ENCODE measurements at regions not wholly inside any gene's neighbourhood (a gene's known extent, or its start where the extent isn't known, plus 50 kb on each side); places are given as distances from the start of the nearest gene placed in this dataset.

GRCh38 chr5:57917004-57917403 lies 434.4 kb upstream of the ACTBL2 start:
- H3K27ac Mint-ChIP-seq = no peak overlapping the region
- H3K4me2 ChIP-seq (replicated peaks; ENCODE audit: low read depth, low read length, poor library complexity, severe bottlenecking) = no peak overlapping the region
- no peak for TF ChIP-seq EZH2 (IDR thresholded peaks at IDR 0.05; ENCODE audit: borderline replicate concordance, insufficient read depth, low read depth, low read length, poor library complexity, severe bottlenecking)
- no peak for TF ChIP-seq CTCF (IDR thresholded peaks at IDR 0.05)
- H3K27me3 ChIP-seq (replicated peaks in 1 of 4; ENCODE audit: control extremely low read depth in 1 of 4, control insufficient read depth in 3 of 4, insufficient read depth in 4 of 4, low read length in 3 of 4) = no peaks in the 10 kb centered on the region
- no peak overlapping the region for H3K27ac ChIP-seq (ENCODE audit: low read length in 2 of 2)
- H4K20me1 ChIP-seq (ENCODE audit: control insufficient read depth, insufficient read depth, low read length, poor library complexity, severe bottlenecking) = no peaks in the 10 kb centered on the region
- H3K27me3 Mint-ChIP-seq = peaks cover 1% of the 10 kb centered on the region
- H3K4me3 ChIP-seq (ENCODE audit: control extremely low read depth in 1 of 5, extremely low read depth in 1 of 5, insufficient read depth in 1 of 5, low read depth in 2 of 5, low read length in 4 of 5) = no peak overlapping the region
- no CpG with 5 or more reads among the region's 2 CpGs for WGBS (ENCODE audit: insufficient coverage)
- no peaks in the 10 kb centered on the region for H3K9me3 Mint-ChIP-seq (ENCODE audit: insufficient read depth)
- H2AFZ ChIP-seq (ENCODE audit: insufficient read depth, low read depth, low read length, poor library complexity, severe bottlenecking) = no peak overlapping the region
- no peaks in the 10 kb centered on the region for H3K9me3 ChIP-seq (ENCODE audit: control extremely low read depth in 1 of 3, control insufficient read depth in 2 of 3, insufficient read depth in 1 of 3, low read length in 2 of 3)
- H3K4me3 Mint-ChIP-seq = no peak overlapping the region
- H3K36me3 ChIP-seq (replicated peaks in 1 of 2; ENCODE audit: control extremely low read depth in 1 of 2, control insufficient read depth in 1 of 2, extremely low read depth in 1 of 2, insufficient read depth in 2 of 2, low read length in 1 of 2) = no peaks in the 10 kb centered on the region
- H3K9ac ChIP-seq (ENCODE audit: low read length) = no peak overlapping the region
- H3K4me1 ChIP-seq (ENCODE audit: control insufficient read depth in 2 of 2, insufficient read depth in 2 of 2, low read length in 2 of 2) = no peaks in the 10 kb centered on the region
- CTCF ChIA-PET = no interaction called here
- ATAC-seq (ENCODE audit: low read depth) (no peak), DNase-seq (no peak)
- intact Hi-C loops (cut with micrococcal nuclease) = no loop called here
- POLR2A ChIA-PET = no interaction called here
- H3K4me1 Mint-ChIP-seq = no peaks in the 10 kb centered on the region
- H3K79me2 ChIP-seq (ENCODE audit: control insufficient read depth, insufficient read depth, low read length) = no peaks in the 10 kb centered on the region

- Mint-ChIP-seq H3K4me1 (no peaks in the 10 kb centered on the region), H3K4me3 (no peak overlapping the region), H3K27me3 (no peaks in the 10 kb centered on the region), H3K27ac (no peak overlapping the region), H3K9me3 (ENCODE audit: insufficient read depth) (no peaks in the 10 kb centered on the region)
- ATAC-seq (ENCODE audit: low read depth) (no peak), DNase-seq (no peak)
- Histone ChIP-seq H2AFZ (ENCODE audit: insufficient read depth, low read depth, low read length, poor library complexity, severe bottlenecking) (no peak overlapping the region), H3K36me3 (replicated peaks in 1 of 2; ENCODE audit: control extremely low read depth in 1 of 2, control insufficient read depth in 1 of 2, extremely low read depth in 1 of 2, insufficient read depth in 2 of 2, low read length in 1 of 2) (no peaks in the 10 kb centered on the region), H3K9ac (ENCODE audit: low read length) (no peak overlapping the region), H4K20me1 (ENCODE audit: control insufficient read depth, insufficient read depth, low read length, poor library complexity, severe bottlenecking) (no peaks in the 10 kb centered on the region), H3K4me3 (ENCODE audit: control extremely low read depth in 1 of 5, extremely low read depth in 1 of 5, insufficient read depth in 1 of 5, low read depth in 2 of 5, low read length in 4 of 5) (no peak overlapping the region), H3K4me2 (replicated peaks; ENCODE audit: low read depth, low read length, poor library complexity, severe bottlenecking) (no peak overlapping the region), H3K9me3 (ENCODE audit: control extremely low read depth in 1 of 3, control insufficient read depth in 2 of 3, insufficient read depth in 1 of 3, low read length in 2 of 3) (no peaks in the 10 kb centered on the region), H3K27ac (ENCODE audit: low read length in 2 of 2) (no peak overlapping the region), H3K4me1 (ENCODE audit: control insufficient read depth in 2 of 2, insufficient read depth in 2 of 2, low read length in 2 of 2) (no peaks in the 10 kb centered on the region), H3K79me2 (ENCODE audit: control insufficient read depth, insufficient read depth, low read length) (no peaks in the 10 kb centered on the region), H3K27me3 (replicated peaks in 1 of 4; ENCODE audit: control extremely low read depth in 1 of 4, control insufficient read depth in 3 of 4, insufficient read depth in 4 of 4, low read length in 3 of 4) (no peaks in the 10 kb centered on the region)
- CTCF ChIA-PET = no interaction called here
- POLR2A ChIA-PET = no interaction called here
- no CpG with 5 or more reads among the region's 3 CpGs for WGBS (ENCODE audit: insufficient coverage)
- intact Hi-C loops (cut with micrococcal nuclease) = no loop called here
- TF ChIP-seq EZH2 (IDR thresholded peaks at IDR 0.05; ENCODE audit: borderline replicate concordance, insufficient read depth, low read depth, low read length, poor library complexity, severe bottlenecking) = no peak
- no peak for TF ChIP-seq CTCF (IDR thresholded peaks at IDR 0.05)
These were observed 432.9 kb upstream of the ACTBL2 start for GRCh38 chr5:57915536-57915935.
